Stimulated activated naive CD8-positive, alpha-beta T cell treated with anti-CD3 and anti-CD28 coated beads, Interleukin-15, Interleukin-2, amounts not matched to agents 100 ng/mL and 50 ng/mL, for 24 hours (primary cell): ENCODE measurements at regions not wholly inside any gene's neighbourhood (a gene's known extent, or its start where the extent isn't known, plus 50 kb on each side); places are given as distances from the start of the nearest gene placed in this dataset.
A peak's percentile ranks its signal among the peaks of the same experiment; 100 is the strongest.

Experiments
- H3K27ac Mint-ChIP-seq: one replicate; pipeline ENCODE4 v1.8.0; 2021; ENCODE audit warnings: mild to moderate bottlenecking, mixed read lengths
- H3K27me3 Mint-ChIP-seq: one replicate; pipeline ENCODE4 v1.8.0; 2021; ENCODE audit warnings: mixed read lengths
- H3K36me3 Mint-ChIP-seq: one replicate; pipeline ENCODE4 v1.8.0; 2021; ENCODE audit warnings: low read depth, mixed read lengths
- H3K4me1 Mint-ChIP-seq: one replicate; pipeline ENCODE4 v1.8.0; 2021; ENCODE audit warnings: low read depth, mixed read lengths
- H3K4me3 Mint-ChIP-seq: one replicate; pipeline ENCODE4 v1.8.0; 2021; ENCODE audit warnings: mild to moderate bottlenecking, mixed read lengths
- H3K9me3 Mint-ChIP-seq: one replicate; pipeline ENCODE4 v1.8.0; 2021; ENCODE audit warnings: mixed read lengths

GRCh38 chr15:31447931-31448634 is 121.4 kb downstream of the KLF13 start:
- H3K9me3 Mint-ChIP-seq: no peaks in the 10 kb centered on the region
- H3K36me3 Mint-ChIP-seq: no peaks in the 10 kb centered on the region
- no peak overlapping the region for H3K4me3 Mint-ChIP-seq
- H3K4me1 Mint-ChIP-seq: peaks cover 29% of the 10 kb centered on the region
- no peaks in the 10 kb centered on the region for H3K27me3 Mint-ChIP-seq
- no peak overlapping the region for H3K27ac Mint-ChIP-seq

DNA sequence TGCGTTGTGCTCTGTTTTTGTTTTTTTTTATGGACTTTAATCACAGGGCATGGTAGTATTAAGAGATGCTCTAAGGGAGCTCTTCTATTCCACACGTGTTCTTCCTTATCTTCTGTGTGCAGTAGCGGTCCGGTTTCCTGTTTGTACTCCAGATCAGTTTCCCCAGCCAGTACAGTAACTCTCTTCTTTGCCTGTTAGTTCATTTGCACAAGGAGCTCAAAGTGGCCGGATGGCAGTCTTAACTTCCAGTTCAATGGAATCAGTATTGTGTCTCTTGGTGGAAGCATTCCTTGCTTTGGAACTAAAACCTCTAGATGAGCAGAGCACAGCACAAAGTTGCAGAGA is 122.0 kb downstream of the KLF13 start:
- Mint-ChIP-seq H3K27me3 (no peaks in the 10 kb centered on the region), H3K4me3 (no peak overlapping the region), H3K36me3 (no peaks in the 10 kb centered on the region), H3K4me1 (peaks cover 24% of the 10 kb centered on the region), H3K9me3 (no peaks in the 10 kb centered on the region), H3K27ac (no peak overlapping the region)

DNA sequence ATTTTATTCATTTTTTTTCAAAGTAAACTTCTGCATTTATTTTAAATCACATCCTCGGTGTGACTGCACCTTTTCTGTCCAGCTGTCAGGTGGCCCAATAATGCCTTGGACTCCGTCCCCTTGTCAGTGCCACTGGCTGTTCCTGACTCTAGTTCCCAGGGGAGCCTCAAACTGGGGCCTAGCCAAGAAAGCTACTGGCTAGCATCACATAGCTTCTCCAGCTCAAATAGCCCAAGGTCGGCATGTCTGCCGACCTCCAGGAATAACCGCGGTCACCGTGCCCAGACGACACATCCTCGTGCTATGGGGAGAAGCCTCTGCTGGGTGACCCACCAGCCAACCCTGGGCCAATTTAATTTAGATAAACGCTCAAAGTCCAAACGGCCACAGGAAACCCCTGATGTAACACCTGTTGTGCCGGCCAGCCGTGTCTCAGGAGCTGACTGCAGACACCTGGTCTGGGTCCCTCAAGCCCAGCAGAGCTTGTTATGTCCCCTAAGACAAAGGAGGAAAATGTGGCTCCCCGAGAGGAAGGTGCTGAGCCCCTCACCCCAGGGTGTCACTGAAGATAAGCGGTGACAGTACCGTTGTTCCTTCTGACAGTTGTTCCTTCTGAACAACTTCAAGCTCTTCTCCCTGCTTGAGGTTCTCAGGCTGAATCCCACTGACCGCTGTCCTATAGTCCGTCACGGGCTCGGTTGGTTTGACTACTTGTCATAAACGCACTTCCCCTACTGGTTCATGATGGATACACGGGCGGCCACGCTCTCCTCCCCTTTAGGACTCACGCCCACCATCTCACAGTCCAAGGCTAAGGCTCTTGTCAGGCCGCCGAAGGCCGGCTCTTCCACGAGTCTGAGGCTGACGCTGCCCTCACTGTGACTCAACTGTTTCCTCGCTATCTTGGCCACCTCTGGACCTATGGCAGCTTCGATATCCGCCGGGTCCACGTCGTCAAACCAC is 126.2 kb downstream of the KLF13 start:
- H3K27ac Mint-ChIP-seq: peak overlapping the region; percentile 9
- H3K4me1 Mint-ChIP-seq: peaks cover 20% of the 10 kb centered on the region

GRCh38 chr15:31453558-31454318 is 127.1 kb downstream of the KLF13 start:
- peaks cover 20% of the 10 kb centered on the region for H3K4me1 Mint-ChIP-seq
- H3K27ac Mint-ChIP-seq: peak overlapping the region; percentile 9
- H3K27me3 Mint-ChIP-seq: no peaks in the 10 kb centered on the region
- peaks cover 5% of the 10 kb centered on the region for H3K9me3 Mint-ChIP-seq
- no peak overlapping the region for H3K4me3 Mint-ChIP-seq
- no peaks in the 10 kb centered on the region for H3K36me3 Mint-ChIP-seq

More for the DNA sequence above, 126.2 kb downstream of the KLF13 start:
- H3K4me3 Mint-ChIP-seq: no peak overlapping the region
- H3K36me3 Mint-ChIP-seq: no peaks in the 10 kb centered on the region
- peaks cover 5% of the 10 kb centered on the region for H3K9me3 Mint-ChIP-seq
- H3K27me3 Mint-ChIP-seq: no peaks in the 10 kb centered on the region

GRCh38 chr15:31455499-31455898 is 128.9 kb downstream of the KLF13 start:
- Mint-ChIP-seq H3K27me3 (no peaks in the 10 kb centered on the region), H3K4me3 (no peak overlapping the region), H3K4me1 (peaks cover 35% of the 10 kb centered on the region), H3K27ac (peak overlapping the region; percentile 49), H3K9me3 (peaks cover 5% of the 10 kb centered on the region), H3K36me3 (no peaks in the 10 kb centered on the region)

- Mint-ChIP-seq H3K4me1 (peaks cover 40% of the 10 kb centered on the region), H3K27me3 (no peaks in the 10 kb centered on the region), H3K36me3 (no peaks in the 10 kb centered on the region), H3K4me3 (no peak overlapping the region), H3K9me3 (peaks cover 5% of the 10 kb centered on the region), H3K27ac (no peak overlapping the region)
Measured at GRCh38 chr15:31456354-31457060, 129.9 kb downstream of the KLF13 start.

GRCh38 chr15:31457161-31457560 is 130.5 kb downstream of the KLF13 start:
- Mint-ChIP-seq H3K4me1 (peaks cover 40% of the 10 kb centered on the region), H3K27me3 (no peaks in the 10 kb centered on the region), H3K36me3 (no peaks in the 10 kb centered on the region), H3K9me3 (peaks cover 5% of the 10 kb centered on the region), H3K27ac (no peak overlapping the region), H3K4me3 (no peak overlapping the region)

DNA sequence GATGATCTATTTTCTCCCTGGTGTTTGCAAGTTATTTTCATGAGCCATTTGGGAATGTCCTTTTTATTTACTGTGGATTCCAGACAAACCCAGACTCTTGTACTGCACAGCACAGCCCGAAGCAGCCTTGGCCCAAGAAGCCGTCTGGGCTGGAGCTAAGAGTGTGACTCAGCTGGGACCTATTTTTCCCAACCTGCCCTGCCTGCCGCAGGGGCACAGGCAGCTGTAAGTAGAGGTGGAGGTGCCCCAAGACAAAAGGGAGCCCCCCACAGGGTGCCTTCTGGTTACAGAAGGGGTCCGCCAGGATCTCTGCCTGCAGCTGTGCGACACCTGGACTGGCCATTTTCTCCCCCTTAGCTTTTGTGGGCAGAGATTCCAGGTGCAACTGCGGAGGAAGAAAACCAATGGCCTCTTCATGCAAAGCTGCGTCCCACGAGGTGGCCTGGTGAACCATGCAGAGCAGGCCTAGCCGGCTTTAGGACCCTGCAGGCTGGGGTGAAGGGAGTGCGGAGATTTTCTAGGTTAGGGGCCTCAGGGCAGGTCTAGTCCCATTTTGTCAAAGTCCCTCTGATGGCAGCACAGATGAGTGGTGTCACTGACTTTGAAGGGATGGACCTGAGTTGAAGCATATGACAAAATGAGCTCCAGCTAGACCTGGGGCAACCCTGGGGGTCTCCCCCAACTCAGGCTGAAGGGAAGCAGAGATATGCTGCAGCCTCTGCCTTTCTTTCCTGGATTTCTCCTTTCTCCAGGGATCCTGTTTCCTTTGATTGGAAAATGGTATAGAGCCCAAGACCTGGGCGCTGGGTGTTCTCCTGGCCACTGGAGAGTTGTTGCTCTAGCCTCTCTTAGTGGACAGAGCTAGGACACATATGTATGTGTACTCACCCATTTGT is 131.2 kb downstream of the KLF13 start:
- no peaks in the 10 kb centered on the region for H3K27me3 Mint-ChIP-seq
- H3K9me3 Mint-ChIP-seq: peaks cover 5% of the 10 kb centered on the region
- no peak overlapping the region for H3K27ac Mint-ChIP-seq
- H3K4me3 Mint-ChIP-seq: no peak overlapping the region
- peaks cover 40% of the 10 kb centered on the region for H3K4me1 Mint-ChIP-seq
- H3K36me3 Mint-ChIP-seq: no peaks in the 10 kb centered on the region

GRCh38 chr15:31458596-31459399 is 132.2 kb downstream of the KLF13 start:
- peak overlapping the region; percentile 73 for H3K27ac Mint-ChIP-seq
- peaks cover 5% of the 10 kb centered on the region for H3K9me3 Mint-ChIP-seq
- no peaks in the 10 kb centered on the region for H3K27me3 Mint-ChIP-seq
- peaks cover 40% of the 10 kb centered on the region for H3K4me1 Mint-ChIP-seq
- peak overlapping the region; percentile 58 for H3K4me3 Mint-ChIP-seq
- H3K36me3 Mint-ChIP-seq: no peaks in the 10 kb centered on the region

DNA sequence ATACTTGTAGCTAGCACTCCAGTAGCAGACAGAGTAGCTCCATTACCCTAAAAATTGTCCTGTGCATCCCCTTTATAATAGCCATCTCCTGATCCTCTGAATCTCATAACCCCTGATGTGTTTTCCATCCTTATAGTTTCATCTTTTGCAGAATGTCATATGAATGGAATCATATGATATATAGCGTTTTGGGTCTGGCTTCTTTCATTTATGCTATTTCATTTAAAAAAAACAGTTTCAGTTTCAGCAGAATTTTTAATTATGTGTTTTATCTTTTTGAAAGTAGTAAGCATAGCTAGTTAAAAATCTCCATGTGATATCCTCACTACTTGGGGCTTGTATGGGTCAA is 132.7 kb downstream of the KLF13 start:
- Mint-ChIP-seq H3K4me1 (peaks cover 40% of the 10 kb centered on the region), H3K27ac (peak overlapping the region; percentile 73), H3K4me3 (peak overlapping the region; percentile 58), H3K27me3 (no peaks in the 10 kb centered on the region), H3K9me3 (peaks cover 5% of the 10 kb centered on the region), H3K36me3 (no peaks in the 10 kb centered on the region)

DNA sequence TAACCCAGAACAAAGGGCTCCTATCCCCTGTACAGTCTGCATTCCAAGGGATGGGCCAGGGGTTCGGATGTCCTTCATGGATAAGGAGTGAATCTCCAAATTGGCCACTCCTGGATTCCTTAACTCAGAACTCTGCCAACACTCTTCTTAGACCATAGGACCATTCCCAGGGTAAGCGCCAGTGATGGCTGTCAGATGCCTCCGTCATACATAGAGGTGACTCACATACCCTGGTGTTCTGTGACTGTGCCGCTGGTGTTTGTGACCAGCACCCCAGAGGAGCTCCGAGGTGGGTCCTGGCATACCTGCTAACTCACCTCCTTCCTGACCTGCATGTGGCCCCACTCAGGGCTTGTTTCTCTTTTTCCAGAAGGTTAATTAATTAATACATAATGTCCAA is 134.7 kb downstream of the KLF13 start:
- Mint-ChIP-seq H3K9me3 (no peaks in the 10 kb centered on the region), H3K4me3 (no peak overlapping the region), H3K27ac (no peak overlapping the region), H3K27me3 (no peaks in the 10 kb centered on the region), H3K36me3 (no peaks in the 10 kb centered on the region), H3K4me1 (peaks cover 33% of the 10 kb centered on the region)

DNA sequence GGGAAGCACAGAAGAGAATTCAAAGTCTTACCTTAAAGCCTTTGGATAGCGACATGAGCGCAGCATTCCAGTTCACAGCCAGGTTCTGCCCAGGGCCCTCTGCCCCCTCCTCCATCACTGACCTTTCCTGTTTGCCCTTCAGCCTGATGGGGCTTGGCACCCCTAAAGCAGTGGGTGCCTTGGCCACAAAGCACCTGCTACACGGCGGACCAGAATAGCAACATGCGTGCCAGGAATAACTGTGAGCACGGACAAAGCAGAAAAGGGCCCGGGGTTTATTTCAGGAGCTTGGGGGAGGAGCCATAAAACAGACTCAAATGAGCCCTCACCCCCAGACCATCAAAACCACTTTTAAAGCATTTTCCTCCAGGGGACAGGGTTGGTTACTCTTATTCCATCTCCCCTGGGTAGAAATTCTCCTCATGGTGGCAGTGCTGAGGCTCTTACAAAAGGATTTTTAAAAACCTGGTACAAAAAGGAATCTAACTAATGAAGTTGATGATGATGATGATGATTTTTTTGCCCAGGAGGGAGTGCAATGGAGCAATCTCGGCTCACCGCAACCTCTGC is 135.4 kb downstream of the KLF13 start:
- Mint-ChIP-seq H3K9me3 (no peaks in the 10 kb centered on the region), H3K27me3 (no peaks in the 10 kb centered on the region), H3K36me3 (no peaks in the 10 kb centered on the region), H3K4me3 (no peak overlapping the region), H3K27ac (no peak overlapping the region), H3K4me1 (peaks cover 33% of the 10 kb centered on the region)
